ENCODE measurements at regions not wholly inside any gene's neighbourhood (a gene's known extent, or its start where the extent isn't known, plus 50 kb on each side); places are given as distances from the start of the nearest gene placed in this dataset.

DNA sequence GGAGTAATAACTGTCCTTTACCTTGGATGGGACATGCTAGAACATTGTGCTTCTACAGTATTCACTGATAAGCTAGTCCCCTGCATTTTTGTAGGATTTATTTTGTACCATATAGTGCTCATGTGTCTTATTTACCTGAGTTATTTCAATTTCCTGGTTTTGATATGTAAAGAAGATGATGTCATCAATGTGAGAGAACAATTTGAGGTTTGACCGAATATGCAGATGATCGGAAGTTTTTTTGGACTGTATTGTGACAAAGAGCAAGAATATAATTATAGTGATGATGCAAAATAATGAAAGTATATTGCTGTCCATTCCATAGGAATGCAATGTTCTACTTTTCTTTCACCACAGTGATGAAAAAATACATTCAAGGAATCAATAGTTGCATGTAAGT is 114.8 kb downstream of the RERGL start:
- no peaks in the 10 kb centered on the region for H3K9me2 ChIP-seq (ENCODE audit: low read depth, low read length)
- H3K27me3 ChIP-seq (ENCODE audit: insufficient read depth, low read length) = no peaks in the 10 kb centered on the region
- no peaks in the 10 kb centered on the region for H3F3A ChIP-seq (ENCODE audit: insufficient read depth, low read length)
- H2AFZ ChIP-seq (ENCODE audit: low read length) = no peak overlapping the region
- no peak overlapping the region for H3K4me2 ChIP-seq (ENCODE audit: low read length)
- no peak overlapping the region for H3K9ac ChIP-seq (ENCODE audit: low read length)
- H3K9me3 ChIP-seq (ENCODE audit: low read length) = no peaks in the 10 kb centered on the region
- H3K79me2 ChIP-seq (ENCODE audit: insufficient read depth, low read length) = no peaks in the 10 kb centered on the region
- no peaks in the 10 kb centered on the region for H4K20me1 ChIP-seq (ENCODE audit: insufficient read depth, low read length)
- H3K36me3 ChIP-seq (ENCODE audit: insufficient read depth, low read length) = no peaks in the 10 kb centered on the region
- no peak overlapping the region for H3K27ac ChIP-seq (ENCODE audit: low read depth, low read length, poor library complexity, severe bottlenecking)
- no peak overlapping the region for H3K4me3 ChIP-seq (ENCODE audit: low read depth, low read length, poor library complexity, severe bottlenecking)
- H3K4me1 ChIP-seq (ENCODE audit: insufficient read depth, low read length, severe bottlenecking) = no peaks in the 10 kb centered on the region
- TF ChIP-seq, protein P1, sequence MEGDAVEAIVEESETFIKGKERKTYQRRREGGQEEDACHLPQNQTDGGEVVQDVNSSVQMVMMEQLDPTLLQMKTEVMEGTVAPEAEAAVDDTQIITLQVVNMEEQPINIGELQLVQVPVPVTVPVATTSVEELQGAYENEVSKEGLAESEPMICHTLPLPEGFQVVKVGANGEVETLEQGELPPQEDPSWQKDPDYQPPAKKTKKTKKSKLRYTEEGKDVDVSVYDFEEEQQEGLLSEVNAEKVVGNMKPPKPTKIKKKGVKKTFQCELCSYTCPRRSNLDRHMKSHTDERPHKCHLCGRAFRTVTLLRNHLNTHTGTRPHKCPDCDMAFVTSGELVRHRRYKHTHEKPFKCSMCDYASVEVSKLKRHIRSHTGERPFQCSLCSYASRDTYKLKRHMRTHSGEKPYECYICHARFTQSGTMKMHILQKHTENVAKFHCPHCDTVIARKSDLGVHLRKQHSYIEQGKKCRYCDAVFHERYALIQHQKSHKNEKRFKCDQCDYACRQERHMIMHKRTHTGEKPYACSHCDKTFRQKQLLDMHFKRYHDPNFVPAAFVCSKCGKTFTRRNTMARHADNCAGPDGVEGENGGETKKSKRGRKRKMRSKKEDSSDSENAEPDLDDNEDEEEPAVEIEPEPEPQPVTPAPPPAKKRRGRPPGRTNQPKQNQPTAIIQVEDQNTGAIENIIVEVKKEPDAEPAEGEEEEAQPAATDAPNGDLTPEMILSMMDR (IDR thresholded peaks at IDR 0.05; ENCODE audit: low read length) = no peak
- TF ChIP-seq EZH2 (IDR thresholded peaks at IDR 0.05; ENCODE audit: borderline replicate concordance, low read length) = no peak

DNA sequence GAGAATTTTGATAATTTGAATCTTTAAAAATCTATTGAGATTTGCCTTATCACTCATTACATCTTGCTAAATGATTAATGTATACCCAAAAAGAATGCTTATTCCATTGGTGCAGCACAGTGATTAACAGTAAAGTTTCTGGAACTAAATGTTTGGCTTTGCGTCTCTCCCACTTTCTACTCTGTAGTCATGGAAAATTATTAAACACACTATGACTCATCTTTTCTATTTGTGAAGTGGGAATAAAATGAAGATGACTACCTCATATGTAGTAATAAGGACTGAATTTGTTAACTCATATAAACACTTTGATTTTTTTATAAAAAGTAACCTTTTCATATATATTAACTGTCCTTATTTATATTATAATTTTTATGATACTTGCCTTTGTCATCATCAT is 118.1 kb downstream of the RERGL start:
- Histone ChIP-seq H3K4me1 (ENCODE audit: insufficient read depth, low read length, severe bottlenecking) (no peaks in the 10 kb centered on the region), H3K4me3 (ENCODE audit: low read depth, low read length, poor library complexity, severe bottlenecking) (no peak overlapping the region), H3K79me2 (ENCODE audit: insufficient read depth, low read length) (no peaks in the 10 kb centered on the region), H3K9me2 (ENCODE audit: low read depth, low read length) (no peaks in the 10 kb centered on the region), H3K27me3 (ENCODE audit: insufficient read depth, low read length) (no peaks in the 10 kb centered on the region), H3K27ac (ENCODE audit: low read depth, low read length, poor library complexity, severe bottlenecking) (no peak overlapping the region), H2AFZ (ENCODE audit: low read length) (no peak overlapping the region), H3F3A (ENCODE audit: insufficient read depth, low read length) (no peaks in the 10 kb centered on the region), H3K9me3 (ENCODE audit: low read length) (no peaks in the 10 kb centered on the region), H3K4me2 (ENCODE audit: low read length) (no peak overlapping the region), H4K20me1 (ENCODE audit: insufficient read depth, low read length) (no peaks in the 10 kb centered on the region), H3K36me3 (ENCODE audit: insufficient read depth, low read length) (no peaks in the 10 kb centered on the region), H3K9ac (ENCODE audit: low read length) (no peak overlapping the region)
- no peak for TF ChIP-seq EZH2 (IDR thresholded peaks at IDR 0.05; ENCODE audit: borderline replicate concordance, low read length)
- TF ChIP-seq, protein P1 (IDR thresholded peaks at IDR 0.05; ENCODE audit: low read length) = no peak

DNA sequence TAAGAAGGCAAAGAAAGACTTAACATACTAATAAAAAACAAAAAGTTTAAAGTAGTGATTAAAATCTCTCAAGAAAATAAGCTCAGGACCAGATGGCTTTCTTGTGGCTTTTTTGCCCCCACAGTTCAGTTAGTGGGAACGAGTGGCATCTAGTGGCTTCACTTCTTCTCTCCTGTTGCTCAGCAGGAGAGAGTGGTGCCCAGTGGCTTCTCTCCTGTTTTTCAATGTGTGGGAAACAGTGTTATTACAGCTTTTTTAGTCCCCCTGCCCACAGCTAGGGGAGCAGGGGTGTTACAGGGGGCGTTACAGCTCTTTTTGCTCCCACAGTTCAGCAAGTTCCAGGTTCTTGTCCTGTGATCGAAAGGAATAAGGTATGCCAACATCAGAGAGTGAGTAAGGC is 135.2 kb downstream of the RERGL start:
- no peak for TF ChIP-seq EZH2 (IDR thresholded peaks at IDR 0.05; ENCODE audit: borderline replicate concordance, low read length)
- TF ChIP-seq, protein P1 (IDR thresholded peaks at IDR 0.05; ENCODE audit: low read length) = no peak
- no peak overlapping the region for H2AFZ ChIP-seq (ENCODE audit: low read length)
- H3K4me2 ChIP-seq (ENCODE audit: low read length) = no peak overlapping the region

More for the DNA sequence above, 135.2 kb downstream of the RERGL start:
- no peaks in the 10 kb centered on the region for H3K36me3 ChIP-seq (ENCODE audit: insufficient read depth, low read length)
- H3F3A ChIP-seq (ENCODE audit: insufficient read depth, low read length) = no peaks in the 10 kb centered on the region
- no peaks in the 10 kb centered on the region for H3K27me3 ChIP-seq (ENCODE audit: insufficient read depth, low read length)
- no peaks in the 10 kb centered on the region for H3K9me3 ChIP-seq (ENCODE audit: low read length)
- no peak overlapping the region for H3K9ac ChIP-seq (ENCODE audit: low read length)
- no peaks in the 10 kb centered on the region for H3K9me2 ChIP-seq (ENCODE audit: low read depth, low read length)
- no peaks in the 10 kb centered on the region for H3K4me1 ChIP-seq (ENCODE audit: insufficient read depth, low read length, severe bottlenecking)
- H3K4me3 ChIP-seq (ENCODE audit: low read depth, low read length, poor library complexity, severe bottlenecking) = no peak overlapping the region
- H4K20me1 ChIP-seq (ENCODE audit: insufficient read depth, low read length) = no peaks in the 10 kb centered on the region
- H3K79me2 ChIP-seq (ENCODE audit: insufficient read depth, low read length) = no peaks in the 10 kb centered on the region
- H3K27ac ChIP-seq (ENCODE audit: low read depth, low read length, poor library complexity, severe bottlenecking) = no peak overlapping the region

Data from OCI-LY1 (cell line).